Trophoblast cell (in vitro differentiated cells and primary cell): ENCODE measurements at regions not wholly inside any gene's neighbourhood (a gene's known extent, or its start where the extent isn't known, plus 50 kb on each side); places are given as distances from the start of the nearest gene placed in this dataset.

Experiments used
- DNase-seq, 2 donors: peaks; one replicate each; pipeline ENCODE4 v3.0.0-alpha.2; 2016
- H2AFZ ChIP-seq: 2 replicates; pipeline ENCODE4 v1.6.1; 2013; ENCODE audit warnings: low read length, moderate library complexity, mild to moderate bottlenecking; ENCODE audit not compliant: insufficient read depth, poor library complexity
- H2AK5ac ChIP-seq: 2 replicates; pipeline ENCODE4 v1.6.1; 2013; ENCODE audit warnings: mild to moderate bottlenecking, low read length
- H2BK120ac ChIP-seq: 2 replicates; pipeline ENCODE4 v1.6.1; 2013; ENCODE audit warnings: low read length, mild to moderate bottlenecking, moderate library complexity; ENCODE audit not compliant: insufficient read depth, poor library complexity
- H2BK12ac ChIP-seq: 2 replicates; pipeline ENCODE4 v1.6.1; 2013; ENCODE audit warnings: mild to moderate bottlenecking, low read length, moderate library complexity
- H2BK5ac ChIP-seq: 2 replicates; pipeline ENCODE4 v1.6.1; 2013; ENCODE audit warnings: low read length, low read depth, moderate library complexity, mild to moderate bottlenecking; ENCODE audit not compliant: poor library complexity
- H3K14ac ChIP-seq: 2 replicates; pipeline ENCODE4 v1.6.1; 2013; ENCODE audit warnings: mild to moderate bottlenecking, low read length
- H3K18ac ChIP-seq: 2 replicates; pipeline ENCODE4 v1.6.1; 2013; ENCODE audit warnings: mild to moderate bottlenecking, low read length
- H3K23ac ChIP-seq: 2 replicates; pipeline ENCODE4 v1.6.1; 2013; ENCODE audit warnings: low read length
- H3K27ac ChIP-seq: 2 replicates; pipeline ENCODE4 v1.5.1; 2013; ENCODE audit warnings: low read depth, mild to moderate bottlenecking, inconsistent platforms, low read length, moderate library complexity
- H3K27me3 ChIP-seq: 2 replicates; pipeline ENCODE4 v1.6.1; 2013; ENCODE audit warnings: inconsistent platforms, mild to moderate bottlenecking, low read length, moderate library complexity; ENCODE audit not compliant: insufficient read depth
- H3K36me3 ChIP-seq, 2 experiments: 1 replicate in 1 of 2; 2 replicates in 1 of 2; pipeline ENCODE4 v1.6.1; 2013; ENCODE audit warnings: low read length in 2 of 2, mild to moderate bottlenecking in 2 of 2, moderate library complexity in 1 of 2; ENCODE audit not compliant: insufficient read depth in 2 of 2, control insufficient read depth in 1 of 2
- H3K4ac ChIP-seq: 2 replicates; pipeline ENCODE4 v1.6.1; 2013; ENCODE audit warnings: low read depth, mild to moderate bottlenecking, low read length, moderate library complexity
- H3K4me1 ChIP-seq, 2 experiments: 1 replicate in 1 of 2; 2 replicates in 1 of 2; pipeline ENCODE4 v1.6.1; 2013; ENCODE audit warnings: low read length in 2 of 2, mild to moderate bottlenecking in 2 of 2, moderate library complexity in 1 of 2; ENCODE audit not compliant: insufficient read depth in 2 of 2, control insufficient read depth in 1 of 2
- H3K4me2 ChIP-seq: 2 replicates; pipeline ENCODE4 v1.6.1; 2013; ENCODE audit warnings: inconsistent platforms, mild to moderate bottlenecking, low read length, moderate library complexity
- H3K4me3 ChIP-seq: 2 replicates; pipeline ENCODE4 v1.5.1; 2013; ENCODE audit warnings: mild to moderate bottlenecking, low read depth, low read length, inconsistent platforms
- H3K79me1 ChIP-seq: one replicate; pipeline ENCODE4 v1.6.1; 2013; ENCODE audit warnings: low read length
- H3K79me2 ChIP-seq: 2 replicates; pipeline ENCODE4 v1.6.1; 2013; ENCODE audit warnings: low read length, mild to moderate bottlenecking; ENCODE audit not compliant: control insufficient read depth, insufficient read depth, poor library complexity
- H3K9ac ChIP-seq: 2 replicates; pipeline ENCODE4 v1.6.1; 2013; ENCODE audit warnings: mild to moderate bottlenecking, low read length
- H3K9me3 ChIP-seq: 2 replicates; pipeline ENCODE4 v1.6.1; 2013; ENCODE audit warnings: low read depth, mild to moderate bottlenecking, control low read depth, inconsistent platforms, low read length; ENCODE audit not compliant: insufficient read depth
- H4K12ac ChIP-seq: 2 replicates; pipeline ENCODE4 v1.6.1; 2013; ENCODE audit warnings: low read depth, mild to moderate bottlenecking, low read length, moderate library complexity
- H4K8ac ChIP-seq: 2 replicates; pipeline ENCODE4 v1.6.1; 2013; ENCODE audit warnings: low read depth, mild to moderate bottlenecking, low read length, moderate library complexity
- H4K91ac ChIP-seq: one replicate; pipeline ENCODE4 v1.6.1; 2013; ENCODE audit warnings: low read depth, mild to moderate bottlenecking, low read length, moderate library complexity
- whole genome bisulfite sequencing: extraction: QIAGEN DNeasy Blood & Tissue Kit; methylation state at CpG from one replicate; pipeline ENCODE4 v1.1.7; 2013; ENCODE audit warnings: missing lambda C conversion rate; ENCODE audit not compliant: insufficient read length, insufficient coverage; ENCODE audit errors: extremely low coverage; 5-methylcytosine and 5-hydroxymethylcytosine counted together

DNA sequence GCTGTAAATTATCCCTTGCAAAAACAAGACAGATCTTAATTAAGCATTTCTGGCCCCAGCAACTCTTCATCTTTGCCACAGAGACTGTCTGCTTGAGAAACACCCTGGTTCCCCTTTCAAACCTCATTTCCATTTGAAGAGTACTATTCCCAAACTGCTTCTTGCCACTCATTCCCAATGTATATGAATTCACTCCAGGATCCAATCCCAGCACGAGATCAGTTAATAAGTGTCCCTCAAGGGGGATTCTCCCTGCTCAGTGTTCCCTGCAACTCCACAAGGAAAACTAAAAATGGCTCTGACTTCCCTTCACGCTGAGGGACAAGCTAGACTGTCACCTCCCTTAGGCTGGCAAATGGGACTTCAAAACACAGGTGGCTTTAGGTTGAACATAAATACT, 173.2 kb downstream of the SIPA1L2 start:
- Histone ChIP-seq H3K4me3 (no peak overlapping the region), H3K36me3 (peaks cover 0 to 8% of the 10 kb centered on the region in 2 experiments), H2BK12ac (no peak overlapping the region), H3K9me3 (peaks cover under 1% of the 10 kb centered on the region), H3K27ac (no peak overlapping the region), H3K4me2 (no peak overlapping the region), H3K14ac (no peak overlapping the region), H2AK5ac (no peak overlapping the region), H3K79me1 (peaks cover 3% of the 10 kb centered on the region), H2AFZ (no peak overlapping the region), H3K23ac (no peak overlapping the region), H2BK120ac (no peak overlapping the region), H3K18ac (no peak overlapping the region), H3K27me3 (no peaks in the 10 kb centered on the region), H4K8ac (no peak overlapping the region), H3K79me2 (no peaks in the 10 kb centered on the region), H4K91ac (no peak overlapping the region), H3K4me1 (peaks cover 3 to 12% of the 10 kb centered on the region in 2 experiments), H4K12ac (no peak overlapping the region), H2BK5ac (no peak overlapping the region), H3K4ac (no peak overlapping the region), H3K9ac (no peak overlapping the region)
- no CpG with 5 or more reads among the region's 2 CpGs for WGBS
- DNase-seq, result no peak

DNA sequence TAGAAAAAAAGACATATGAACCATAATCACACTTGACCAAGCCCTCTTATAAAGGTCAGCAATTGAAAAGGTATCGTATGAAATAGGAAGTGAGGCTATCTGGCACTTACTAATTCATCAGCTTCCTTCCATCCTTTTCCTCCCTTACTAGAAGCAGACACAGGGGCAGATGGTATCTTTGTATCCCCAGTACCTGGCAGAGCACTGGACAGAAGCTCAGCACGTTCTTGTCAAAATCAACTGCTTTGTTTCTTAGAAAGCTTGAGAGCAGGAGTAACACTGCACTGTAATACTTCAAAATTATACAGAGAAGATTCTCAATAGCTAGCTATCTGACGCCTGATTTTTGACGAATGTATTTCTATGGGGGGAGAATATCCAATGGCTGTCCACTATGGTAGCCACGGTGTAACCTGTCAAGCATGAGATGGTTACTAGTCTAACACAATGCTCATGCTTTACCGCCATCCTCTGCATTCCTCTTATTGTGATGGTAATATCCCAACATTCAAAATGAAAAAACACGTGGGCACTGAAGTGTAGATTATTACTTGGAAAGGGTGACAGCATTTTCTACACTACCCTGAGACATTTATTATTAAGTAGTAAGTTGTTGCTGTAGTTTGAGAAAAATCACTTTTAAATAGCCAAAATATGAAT, 175.6 kb downstream of the SIPA1L2 start:
- H4K91ac ChIP-seq, result no peak overlapping the region
- no peak overlapping the region for H3K14ac ChIP-seq
- no peak overlapping the region for H3K27ac ChIP-seq
- H3K23ac ChIP-seq, result no peak overlapping the region
- no peak overlapping the region for H2BK120ac ChIP-seq
- H4K12ac ChIP-seq, result no peak overlapping the region
- no peak overlapping the region for H2AK5ac ChIP-seq
- H4K8ac ChIP-seq, result no peak overlapping the region
- H3K79me1 ChIP-seq, result peaks cover under 1% of the 10 kb centered on the region
- H2BK5ac ChIP-seq, result no peak overlapping the region
- no CpG with 5 or more reads among the region's 7 CpGs for WGBS
- peaks cover 0 to under 1% of the 10 kb centered on the region in 2 experiments for H3K4me1 ChIP-seq
- H3K4me2 ChIP-seq, result no peak overlapping the region
- H3K9ac ChIP-seq, result no peak overlapping the region
- no peaks in the 10 kb centered on the region for H3K27me3 ChIP-seq
- no peak for DNase-seq
- H3K4ac ChIP-seq, result no peak overlapping the region
- no peak overlapping the region for H2BK12ac ChIP-seq
- peaks cover 0 to 3% of the 10 kb centered on the region in 2 experiments for H3K36me3 ChIP-seq
- no peak overlapping the region for H3K4me3 ChIP-seq
- no peaks in the 10 kb centered on the region for H3K79me2 ChIP-seq
- no peak overlapping the region for H3K18ac ChIP-seq
- H2AFZ ChIP-seq, result no peak overlapping the region
- no peaks in the 10 kb centered on the region for H3K9me3 ChIP-seq

DNA sequence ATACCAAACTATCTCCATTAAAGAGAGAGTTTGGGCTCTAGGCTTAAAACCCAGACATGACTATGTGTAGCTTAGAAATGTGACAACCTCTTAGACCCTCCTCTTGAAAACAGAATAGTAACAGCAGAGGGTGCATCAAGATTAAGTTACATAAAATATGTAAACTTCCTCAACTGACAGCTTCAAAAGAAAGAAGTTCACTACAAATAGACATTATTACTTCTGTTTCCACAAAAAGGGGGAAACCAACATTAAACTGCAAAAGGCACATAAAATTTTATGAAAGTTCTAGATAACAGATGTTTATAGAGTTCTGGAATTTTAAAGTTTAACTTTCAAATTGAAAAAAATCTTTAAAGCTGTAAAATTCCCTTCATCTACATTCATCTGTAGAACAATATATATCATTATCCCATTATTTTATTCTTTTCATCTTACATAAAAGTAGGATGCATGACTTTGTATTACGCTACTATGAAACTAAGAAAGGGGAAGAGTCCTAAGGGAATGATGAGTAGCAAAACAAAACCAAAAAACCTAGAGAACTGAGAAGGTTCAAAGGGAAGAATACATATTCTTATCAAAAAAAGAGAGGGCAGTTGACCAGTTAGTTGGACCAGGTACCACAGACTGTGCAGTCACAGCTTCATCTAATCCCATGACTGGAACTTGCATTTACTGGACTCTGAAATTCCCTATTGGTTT, 177.0 kb downstream of the SIPA1L2 start:
- Histone ChIP-seq H4K12ac (no peak overlapping the region), H3K9me3 (no peaks in the 10 kb centered on the region), H3K27ac (no peak overlapping the region), H3K18ac (no peak overlapping the region), H2BK120ac (no peak overlapping the region), H3K79me2 (no peaks in the 10 kb centered on the region), H3K4me1 (no peaks in the 10 kb centered on the region), H3K23ac (no peak overlapping the region), H3K36me3 (peaks cover 0 to 3% of the 10 kb centered on the region in 2 experiments), H3K79me1 (no peaks in the 10 kb centered on the region), H4K8ac (no peak overlapping the region), H2AFZ (no peak overlapping the region), H2AK5ac (no peak overlapping the region), H2BK5ac (no peak overlapping the region), H3K4ac (no peak overlapping the region), H2BK12ac (no peak overlapping the region), H3K14ac (no peak overlapping the region), H3K27me3 (no peaks in the 10 kb centered on the region), H4K91ac (no peak overlapping the region), H3K9ac (no peak overlapping the region), H3K4me3 (no peak overlapping the region), H3K4me2 (no peak overlapping the region)
- WGBS, result no CpG with 5 or more reads among the region's 1 CpG
- DNase-seq, result no peak

DNA sequence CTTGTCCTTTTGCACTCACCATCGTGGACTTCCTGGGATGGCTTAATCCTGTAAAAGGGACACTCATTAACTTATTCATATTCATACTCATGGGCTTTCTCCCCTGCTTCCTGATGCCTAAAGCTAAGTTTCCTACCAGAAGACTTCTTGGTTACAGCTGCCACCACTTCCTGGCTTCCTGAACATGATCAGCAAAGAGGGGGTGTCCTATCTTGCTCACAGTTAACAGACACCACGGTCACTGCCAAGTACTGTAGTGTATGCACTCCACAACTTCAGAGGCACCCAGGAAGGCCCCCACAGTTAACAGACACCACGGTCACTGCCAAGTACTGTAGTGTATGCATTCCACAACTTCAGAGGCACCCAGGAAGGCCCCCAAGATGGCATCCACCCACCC, 177.8 kb downstream of the SIPA1L2 start:
- Histone ChIP-seq H2AFZ (no peak overlapping the region), H3K18ac (no peak overlapping the region), H4K91ac (no peak overlapping the region), H3K4me2 (no peak overlapping the region), H4K12ac (no peak overlapping the region), H3K36me3 (peaks cover 0 to 3% of the 10 kb centered on the region in 2 experiments), H3K27me3 (no peaks in the 10 kb centered on the region), H3K23ac (no peak overlapping the region), H3K79me1 (no peaks in the 10 kb centered on the region), H3K4ac (no peak overlapping the region), H2AK5ac (no peak overlapping the region), H3K4me1 (peaks cover 0 to 2% of the 10 kb centered on the region in 2 experiments), H3K79me2 (no peaks in the 10 kb centered on the region), H3K27ac (no peak overlapping the region), H3K9me3 (no peaks in the 10 kb centered on the region), H2BK12ac (no peak overlapping the region), H4K8ac (no peak overlapping the region), H3K4me3 (no peak overlapping the region), H3K14ac (no peak overlapping the region), H3K9ac (no peak overlapping the region), H2BK120ac (no peak overlapping the region), H2BK5ac (no peak overlapping the region)
- WGBS, result no CpG with 5 or more reads among the region's 3 CpGs
- no peak for DNase-seq
